Upper lobe of left lung (tissue), 4 donors: ENCODE measurements at regions not wholly inside any gene's neighbourhood (a gene's known extent, or its start where the extent isn't known, plus 50 kb on each side); places are given as distances from the start of the nearest gene placed in this dataset.

Experiments
- EP300 ChIP-seq, 4 donors: sonication (generic); formaldehyde crosslinking; IDR thresholded peaks; one replicate each; pipeline ENCODE4 v1.5.1; 2017; ENCODE audit warnings: antibody characterized with exemption in 4 of 4, control low read depth in 2 of 4
- POLR2A ChIP-seq, 4 donors: fragments of 450-650 bp; IDR thresholded peaks; one replicate each; pipeline ENCODE4 v1.5.1; 2016 to 2017; ENCODE audit warnings: antibody characterized with exemption in 4 of 4, mild to moderate bottlenecking in 2 of 4
- POLR2AphosphoS5 ChIP-seq, 2 donors: sonication (generic); formaldehyde crosslinking; IDR thresholded peaks; one replicate each; pipeline ENCODE4 v1.5.1; 2017; ENCODE audit warnings: antibody characterized with exemption in 2 of 2
- TF ChIP-seq, protein P1 (sequence below), 6 experiments: fragments of 450-650 bp in 4 of 6; fragments of 200-600 bp in 2 of 6; sonication (generic) in 2 of 6; IDR thresholded peaks; one replicate each; pipeline ENCODE4 v1.5.1; 2016 to 2019; ENCODE audit warnings: antibody characterized with exemption in 6 of 6

DNA sequence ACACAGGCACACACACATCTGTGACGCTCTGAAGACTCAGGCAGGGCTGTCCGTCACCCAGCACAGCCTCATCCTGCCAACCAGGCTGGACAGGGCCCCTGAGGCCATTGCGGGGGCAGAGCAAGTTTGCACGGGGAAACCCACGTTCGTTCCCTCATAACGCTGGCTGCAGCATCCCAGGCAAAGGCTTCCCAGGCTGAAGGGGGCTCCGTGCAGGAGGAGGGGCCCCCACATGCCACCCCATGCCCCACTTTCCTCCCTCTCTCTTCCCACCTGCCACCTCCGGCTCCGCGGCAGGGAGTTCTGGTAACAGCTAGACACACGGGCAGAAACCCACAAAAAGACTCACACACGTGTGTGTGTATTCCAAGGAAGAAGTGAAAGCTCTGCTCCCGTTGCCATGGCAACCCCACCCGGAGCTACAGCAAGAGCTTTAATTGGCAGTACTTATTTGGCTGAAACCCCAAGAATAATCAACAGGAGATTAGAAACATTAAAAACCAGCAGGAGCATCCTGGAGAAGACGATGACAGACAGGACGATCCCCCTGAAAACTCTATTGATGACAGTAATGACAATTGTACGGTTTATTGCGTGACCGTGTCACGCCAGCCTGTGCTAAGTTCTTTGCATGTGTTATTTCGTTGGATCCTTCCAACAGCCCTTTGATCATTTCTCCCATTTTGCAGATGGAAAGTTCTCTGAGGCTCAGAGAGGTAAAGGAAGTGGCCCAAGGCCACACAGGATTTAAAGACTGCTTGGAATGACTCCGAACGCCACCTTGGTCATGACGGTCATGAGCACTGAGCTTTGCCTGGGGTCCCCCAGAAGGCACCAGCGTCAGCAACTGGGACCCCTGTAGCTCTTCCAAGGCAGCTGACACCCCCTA is 247.1 kb downstream of the NPHP4 start:
- TF ChIP-seq, protein P1, sequence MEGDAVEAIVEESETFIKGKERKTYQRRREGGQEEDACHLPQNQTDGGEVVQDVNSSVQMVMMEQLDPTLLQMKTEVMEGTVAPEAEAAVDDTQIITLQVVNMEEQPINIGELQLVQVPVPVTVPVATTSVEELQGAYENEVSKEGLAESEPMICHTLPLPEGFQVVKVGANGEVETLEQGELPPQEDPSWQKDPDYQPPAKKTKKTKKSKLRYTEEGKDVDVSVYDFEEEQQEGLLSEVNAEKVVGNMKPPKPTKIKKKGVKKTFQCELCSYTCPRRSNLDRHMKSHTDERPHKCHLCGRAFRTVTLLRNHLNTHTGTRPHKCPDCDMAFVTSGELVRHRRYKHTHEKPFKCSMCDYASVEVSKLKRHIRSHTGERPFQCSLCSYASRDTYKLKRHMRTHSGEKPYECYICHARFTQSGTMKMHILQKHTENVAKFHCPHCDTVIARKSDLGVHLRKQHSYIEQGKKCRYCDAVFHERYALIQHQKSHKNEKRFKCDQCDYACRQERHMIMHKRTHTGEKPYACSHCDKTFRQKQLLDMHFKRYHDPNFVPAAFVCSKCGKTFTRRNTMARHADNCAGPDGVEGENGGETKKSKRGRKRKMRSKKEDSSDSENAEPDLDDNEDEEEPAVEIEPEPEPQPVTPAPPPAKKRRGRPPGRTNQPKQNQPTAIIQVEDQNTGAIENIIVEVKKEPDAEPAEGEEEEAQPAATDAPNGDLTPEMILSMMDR (IDR thresholded peaks at IDR 0.05) = no peak
- TF ChIP-seq POLR2AphosphoS5 (IDR thresholded peaks at IDR 0.05) (no peak), POLR2A (IDR thresholded peaks at IDR 0.05) (no peak), EP300 (IDR thresholded peaks at IDR 0.05) (no peak)
